SKM-1 treated with dmso at 0.1 percent for 144 hours (cell line): ENCODE measurements at regions not wholly inside any gene's neighbourhood (a gene's known extent, or its start where the extent isn't known, plus 50 kb on each side); places are given as distances from the start of the nearest gene placed in this dataset.

Experiments
- DNase-seq: peaks from one replicate; lab custom pipeline; 2025; ENCODE audit not compliant: unreplicated experiment; lab: John Stamatoyannopoulos, UW

DNA sequence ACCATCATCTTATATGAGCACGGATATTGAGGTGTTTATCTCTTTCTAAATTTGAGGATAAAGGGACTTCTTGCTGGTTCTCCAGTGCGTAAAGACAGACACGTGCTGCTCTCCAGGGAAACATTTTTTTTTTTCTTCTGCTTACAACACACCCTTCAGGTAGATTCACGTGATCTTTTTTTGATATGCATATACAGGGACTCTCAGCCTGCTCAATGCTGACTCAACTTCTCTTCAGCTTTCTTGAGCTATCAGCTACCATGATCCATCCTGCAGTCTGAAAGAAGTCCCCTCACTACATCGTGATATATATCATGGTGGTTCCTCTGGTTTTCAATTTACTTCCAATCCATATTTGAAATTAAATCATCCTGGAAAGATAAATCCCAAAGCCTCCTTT lies 87.1 kb upstream of the SLITRK3 start:
- no peak for DNase-seq

DNA sequence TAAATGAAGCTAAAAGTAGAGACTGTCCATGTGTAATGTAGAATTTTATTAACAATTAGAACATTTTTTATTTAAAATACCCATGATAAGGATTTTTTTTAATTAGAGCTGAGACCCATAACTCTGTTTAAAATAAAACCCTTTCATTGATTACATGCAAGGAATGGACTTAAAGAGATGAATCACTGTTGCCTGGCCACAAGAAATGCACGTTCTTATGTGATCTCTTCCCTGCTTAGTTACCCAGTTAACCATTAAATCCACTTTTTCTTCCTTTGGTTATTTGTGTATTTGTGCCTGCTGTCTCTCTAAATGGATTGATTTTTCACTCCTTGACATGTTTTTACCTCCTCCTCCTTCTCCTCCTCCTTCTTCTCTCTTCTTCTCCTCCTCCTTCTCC lies 83.3 kb upstream of the SLITRK3 start:
- DNase-seq, result no peak

DNA sequence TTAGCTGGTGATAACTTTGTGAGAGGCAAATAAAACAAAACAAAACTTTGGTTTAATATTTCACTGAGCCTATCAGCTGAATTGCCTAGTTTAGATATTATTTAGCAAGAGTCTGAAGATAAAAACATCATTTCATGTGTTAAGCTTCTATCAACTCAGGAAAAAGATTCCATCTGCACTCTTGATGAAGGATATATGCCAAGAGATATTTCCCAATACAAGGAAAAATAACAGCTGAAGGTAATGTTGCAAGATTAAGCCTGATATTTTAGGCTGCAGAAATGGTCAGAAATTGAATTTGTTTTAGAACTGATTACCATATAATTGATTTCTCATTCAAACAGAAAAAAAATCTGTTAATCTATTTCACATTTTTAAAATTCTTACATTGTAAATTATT lies 77.2 kb upstream of the SLITRK3 start:
- no peak for DNase-seq

DNA sequence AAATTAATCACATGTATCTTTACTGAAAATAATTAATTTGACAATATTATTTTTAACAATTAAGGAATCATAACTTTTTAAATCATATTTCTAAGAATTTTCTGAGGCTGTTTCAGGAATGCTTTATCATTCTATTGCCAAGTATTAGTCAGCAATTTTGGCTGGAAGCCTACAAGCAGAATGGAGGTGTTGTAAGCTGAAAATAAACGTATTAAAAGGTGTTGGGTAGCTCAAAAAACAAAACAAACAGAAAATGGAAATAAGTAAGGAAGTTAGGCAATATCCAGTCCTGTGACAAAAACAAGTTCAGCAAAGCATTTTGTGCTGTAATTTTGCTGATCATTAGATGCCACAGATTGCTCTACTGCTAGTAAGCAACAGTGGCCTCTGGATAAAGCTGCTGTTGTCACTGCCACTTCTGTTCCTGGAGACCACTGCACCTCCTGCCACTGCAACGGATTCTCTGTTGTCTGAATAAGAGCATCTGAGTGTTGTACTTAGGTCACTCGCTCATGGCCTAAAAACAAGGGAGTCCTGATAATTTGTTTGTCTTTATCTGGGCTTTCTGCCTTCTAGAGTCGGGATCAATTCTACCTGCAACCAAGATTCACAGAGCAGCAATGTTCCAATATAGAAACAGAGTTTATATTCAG lies 63.5 kb upstream of the SLITRK3 start:
- no peak for DNase-seq

DNA sequence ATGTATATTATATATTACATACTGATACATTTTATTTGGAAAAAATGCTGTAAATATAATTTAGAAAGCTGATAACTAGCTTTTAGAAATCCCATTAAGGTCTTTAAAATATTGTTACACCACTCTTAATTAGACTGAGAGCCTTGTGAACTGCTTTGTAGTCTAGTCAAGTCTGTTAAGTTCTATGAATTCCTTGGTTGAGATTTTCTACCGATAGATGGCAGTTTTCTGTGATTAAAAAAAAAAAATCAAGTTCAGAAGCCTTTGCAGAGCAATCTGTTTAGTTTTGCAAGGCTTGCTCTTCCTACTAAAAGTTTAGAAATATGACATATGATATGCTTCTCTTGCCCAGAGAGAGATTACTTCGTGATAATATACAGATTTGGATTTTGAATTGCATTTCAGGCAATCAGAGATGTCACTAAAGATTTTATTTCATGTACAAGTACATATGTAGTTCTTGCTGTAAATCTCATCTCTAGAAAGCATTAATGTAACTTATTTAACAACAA lies 60.4 kb upstream of the SLITRK3 start:
- DNase-seq, result no peak

DNA sequence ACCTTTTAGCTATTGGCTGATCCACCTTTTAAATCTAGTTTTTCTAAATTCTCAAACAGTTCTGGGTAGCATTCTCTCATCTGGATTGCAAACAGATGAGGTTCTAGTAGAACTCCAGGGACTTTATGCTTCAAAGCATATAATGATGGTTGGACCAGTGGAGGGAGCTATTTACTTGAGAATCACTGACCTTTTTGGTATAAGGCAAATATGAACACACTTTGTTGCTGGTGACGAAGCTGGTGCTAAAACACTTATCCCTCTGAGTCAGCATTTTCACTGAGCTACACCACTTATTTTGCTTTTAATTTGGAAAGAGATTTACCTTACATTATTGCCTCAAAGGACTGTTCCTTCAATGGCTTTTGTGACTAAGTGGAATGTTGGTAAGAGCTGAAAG lies 58.6 kb upstream of the SLITRK3 start:
- DNase-seq, result peak; percentile 4
